NCI-H2196 treated with DMSO at 0.1 percent for 48 hours (cell line): ENCODE measurements at regions not wholly inside any gene's neighbourhood (a gene's known extent, or its start where the extent isn't known, plus 50 kb on each side); places are given as distances from the start of the nearest gene placed in this dataset.
A peak's percentile ranks its signal among the peaks of the same experiment; 100 is the strongest.

Source experiments
- DNase-seq: peaks from one replicate; lab custom pipeline; 2025; ENCODE audit not compliant: unreplicated experiment; lab: John Stamatoyannopoulos, UW

DNA sequence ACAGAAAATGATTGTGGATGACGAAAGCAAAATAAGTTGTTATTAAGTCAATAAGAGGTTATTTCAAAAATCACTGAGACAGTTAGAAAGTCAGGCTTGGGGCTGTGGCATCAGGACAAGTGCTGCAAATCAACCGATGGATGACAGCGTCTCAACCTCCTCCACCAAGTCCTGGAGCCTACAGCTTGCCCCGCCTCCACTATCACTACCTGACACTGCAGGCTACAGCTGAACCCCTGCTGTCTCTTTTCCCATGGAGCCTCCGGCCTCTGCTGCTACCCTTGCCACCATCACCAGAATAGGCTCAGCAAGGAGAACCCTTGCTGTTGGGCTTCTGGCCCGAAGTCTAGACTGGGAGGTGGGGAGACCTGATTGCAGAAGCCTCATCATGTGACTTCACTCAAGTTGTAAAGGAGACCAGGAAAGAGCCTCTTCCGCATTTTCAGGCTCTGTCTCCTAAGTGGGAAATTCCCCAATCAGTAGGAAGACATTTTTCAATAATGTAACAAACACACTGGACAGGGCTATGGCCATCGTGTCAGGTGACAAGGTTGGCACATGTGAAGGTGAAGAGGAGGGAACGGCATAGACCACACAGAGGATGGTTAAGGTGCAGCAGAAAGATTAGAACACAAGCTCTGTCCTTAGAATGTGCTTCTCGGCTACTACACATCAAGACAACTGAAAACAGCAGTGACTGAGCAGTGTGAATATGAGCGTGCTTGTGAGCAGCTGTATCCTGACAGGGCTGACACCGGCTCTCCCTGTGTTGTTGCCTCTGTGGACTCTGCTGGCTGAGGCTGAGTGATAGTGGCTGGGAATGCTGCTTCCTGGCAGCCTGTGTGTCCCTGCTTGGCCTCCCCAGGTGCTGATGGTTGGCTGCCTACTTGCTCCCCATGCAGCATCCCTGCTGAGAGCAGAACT, 660.7 kb downstream of the PTPRU start:
- DNase-seq, result no peak

DNA sequence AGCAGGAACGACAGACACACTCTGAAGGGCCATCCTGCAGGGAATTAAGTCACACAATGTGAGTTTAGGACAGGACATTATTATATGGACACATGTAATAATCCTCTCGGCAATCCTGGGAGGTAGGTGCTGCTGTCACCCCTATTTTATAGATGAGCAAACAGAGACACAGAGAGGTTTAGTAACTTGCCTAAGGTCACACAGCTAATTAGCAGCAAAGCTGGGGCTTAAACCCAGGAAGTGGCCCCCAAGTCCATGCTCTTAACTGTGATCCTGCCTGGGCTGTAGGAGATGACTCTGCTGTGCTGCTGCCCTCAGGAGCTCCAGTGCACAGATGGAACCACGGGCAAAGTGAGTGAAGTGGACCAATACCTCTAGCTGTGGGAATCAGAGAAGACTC, 660.0 kb downstream of the PTPRU start:
- DNase-seq, result no peak

DNA sequence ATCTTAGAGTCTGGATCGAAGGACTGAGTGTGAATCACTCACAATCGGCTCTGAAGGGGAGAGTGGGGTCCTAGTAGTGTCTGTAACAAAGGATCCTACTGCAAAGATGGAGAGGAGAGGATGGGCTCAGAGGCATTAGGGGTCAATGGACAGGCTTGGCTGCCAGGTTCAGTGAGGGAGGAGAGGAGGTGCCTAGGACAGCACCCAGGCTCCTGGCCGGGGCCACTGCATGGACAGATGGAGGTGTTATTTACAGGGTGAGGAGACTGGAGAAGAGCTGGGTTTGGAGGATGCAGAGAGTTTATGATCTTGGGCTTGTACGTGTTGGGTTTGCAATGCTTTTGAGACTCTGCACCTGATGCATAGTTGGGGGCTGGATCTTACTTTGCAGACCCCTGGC, 658.9 kb downstream of the PTPRU start:
- no peak for DNase-seq

DNA sequence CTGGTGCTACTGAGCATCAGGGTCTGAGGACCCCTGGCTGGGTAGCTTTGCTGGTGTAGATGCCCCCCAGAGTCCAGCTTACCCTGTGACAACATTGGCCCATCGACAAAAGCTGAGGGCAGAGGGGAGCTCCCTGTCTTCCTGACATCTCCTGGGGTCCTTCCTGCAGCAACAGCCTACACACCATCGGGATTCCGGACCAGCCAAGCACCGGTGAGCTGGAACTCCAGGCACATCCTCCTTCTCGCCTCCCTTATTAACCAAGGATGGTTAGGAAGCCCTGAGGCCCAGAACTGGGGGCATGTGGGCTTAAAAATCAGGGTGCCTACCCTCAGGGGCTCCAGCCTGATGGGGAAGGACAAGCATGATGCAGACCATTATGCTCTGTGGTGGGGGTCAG, 658.0 kb downstream of the PTPRU start:
- no peak for DNase-seq

DNA sequence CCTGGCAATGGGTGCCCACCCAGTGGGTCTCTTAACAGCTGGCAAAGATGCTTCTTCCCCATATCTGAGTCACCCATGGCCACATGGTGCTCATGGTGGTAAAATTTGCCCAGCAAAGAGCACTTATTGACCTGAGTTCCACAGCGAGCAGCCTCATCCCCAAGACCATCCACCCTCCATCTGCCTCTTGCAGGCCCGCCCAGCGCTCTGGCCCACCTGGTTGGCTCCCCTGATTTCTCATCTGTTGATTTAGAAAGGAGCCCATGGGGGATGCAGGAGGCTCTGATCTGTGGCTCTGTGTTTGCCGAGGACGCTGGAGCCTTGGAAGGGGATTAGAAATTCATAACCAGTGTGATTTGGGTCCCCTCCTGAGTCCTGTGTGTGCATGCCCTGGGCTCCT, 657.5 kb downstream of the PTPRU start:
- no peak for DNase-seq

DNA sequence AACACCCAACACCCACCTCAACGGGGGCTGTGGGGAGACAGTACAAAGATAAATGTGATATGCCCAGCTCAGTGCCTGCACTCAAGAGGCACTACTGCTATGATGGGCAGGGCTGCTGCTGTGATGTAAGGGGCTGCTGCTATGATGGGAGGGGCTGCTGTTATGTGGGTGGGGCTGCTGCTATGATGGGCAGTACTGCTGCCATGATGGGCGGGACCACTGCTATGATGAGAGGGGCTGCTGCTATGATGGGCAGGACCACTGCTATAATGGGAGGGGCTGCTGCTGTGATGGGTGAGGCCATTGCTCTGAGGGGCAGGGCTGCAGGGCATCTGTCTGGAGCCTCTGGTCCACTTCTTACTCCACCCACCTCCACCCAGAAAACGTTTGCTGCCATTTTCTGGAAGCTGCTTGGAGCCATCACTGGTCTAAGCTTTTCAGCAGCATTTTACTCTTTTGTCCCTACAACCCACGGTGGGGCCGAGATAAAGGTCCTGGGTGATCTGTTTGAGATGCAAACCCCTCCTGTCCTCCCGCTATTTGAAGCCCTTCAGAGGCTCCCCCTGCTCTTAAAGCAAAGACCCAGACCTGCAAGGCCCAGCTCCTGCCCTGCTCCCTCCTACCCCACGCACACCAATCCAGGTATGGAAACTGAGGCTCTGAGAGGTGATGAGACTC, 656.9 kb downstream of the PTPRU start:
- no peak for DNase-seq

- no peak for DNase-seq
Measured at GRCh38 chr1:29892247-29892646, 655.9 kb downstream of the PTPRU start.

GRCh38 chr1:29890201-29890959, 654.1 kb downstream of the PTPRU start:
- no peak for DNase-seq

- no peak for DNase-seq
Measured at GRCh38 chr1:29889776-29890175, 653.5 kb downstream of the PTPRU start.

- no peak for DNase-seq
Measured at GRCh38 chr1:29884740-29885139, 648.4 kb downstream of the PTPRU start.

GRCh38 chr1:29883986-29884385, 647.7 kb downstream of the PTPRU start:
- no peak for DNase-seq

DNA sequence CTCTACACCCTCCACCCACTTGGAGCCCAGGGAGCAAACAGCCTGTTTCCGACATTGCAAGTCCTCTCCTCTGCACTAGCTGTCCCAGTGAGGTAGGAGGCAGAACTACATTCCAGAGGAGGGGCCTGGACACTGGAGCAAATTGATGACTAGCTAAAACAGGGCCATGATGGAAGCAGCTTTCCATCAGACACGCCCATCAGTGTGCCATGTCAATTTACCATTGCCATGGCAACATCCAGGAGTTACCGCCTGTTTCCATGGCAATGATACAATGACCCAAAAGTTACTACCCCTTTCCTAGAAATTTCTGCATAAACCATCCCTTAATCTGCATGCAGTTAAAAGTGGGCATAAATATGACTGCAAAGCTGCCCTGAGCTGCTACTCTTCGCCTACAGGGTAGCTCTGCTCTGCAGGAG, 647.1 kb downstream of the PTPRU start:
- DNase-seq, result no peak

DNA sequence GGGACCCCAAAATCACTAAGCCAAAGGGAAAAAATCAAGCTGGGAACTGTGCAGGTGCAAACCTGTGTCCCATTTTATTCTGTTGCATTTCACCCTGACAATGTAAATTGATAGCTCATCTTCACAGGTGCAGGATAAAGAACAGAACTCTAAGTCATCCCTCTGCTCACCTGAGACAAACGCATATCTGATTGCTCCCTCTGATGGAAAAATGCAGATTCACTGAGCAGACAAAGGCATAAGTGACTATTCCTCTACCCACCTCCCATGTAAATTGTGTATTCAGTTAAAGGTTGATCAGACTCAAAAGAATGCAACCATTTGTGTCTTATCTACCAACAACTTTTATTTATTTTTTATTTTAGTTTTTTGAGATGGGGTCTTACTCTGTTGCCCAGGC, 644.2 kb downstream of the PTPRU start:
- DNase-seq, result no peak

DNA sequence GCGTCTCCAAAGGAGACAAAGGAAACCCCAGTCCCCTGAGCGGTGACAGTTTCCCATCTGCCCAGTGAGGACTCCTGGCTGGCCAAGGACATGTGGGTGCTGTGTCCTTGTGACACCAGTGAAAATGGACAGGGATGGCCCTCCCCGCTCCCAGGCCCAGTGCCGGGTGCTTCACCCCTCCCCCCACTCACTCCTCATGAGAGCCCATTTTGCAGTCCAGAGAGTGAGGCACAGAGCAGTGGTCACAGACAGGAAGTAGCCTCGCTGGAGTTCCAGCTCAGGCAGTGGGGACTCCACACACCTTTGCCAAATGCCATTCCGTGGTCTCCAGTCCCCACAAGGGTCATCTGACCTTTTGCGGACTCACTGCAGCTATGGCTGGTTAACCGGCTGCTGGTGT, 642.9 kb downstream of the PTPRU start:
- no peak for DNase-seq

GRCh38 chr1:29878501-29878900, 642.2 kb downstream of the PTPRU start:
- DNase-seq, result peak; percentile 48

DNA sequence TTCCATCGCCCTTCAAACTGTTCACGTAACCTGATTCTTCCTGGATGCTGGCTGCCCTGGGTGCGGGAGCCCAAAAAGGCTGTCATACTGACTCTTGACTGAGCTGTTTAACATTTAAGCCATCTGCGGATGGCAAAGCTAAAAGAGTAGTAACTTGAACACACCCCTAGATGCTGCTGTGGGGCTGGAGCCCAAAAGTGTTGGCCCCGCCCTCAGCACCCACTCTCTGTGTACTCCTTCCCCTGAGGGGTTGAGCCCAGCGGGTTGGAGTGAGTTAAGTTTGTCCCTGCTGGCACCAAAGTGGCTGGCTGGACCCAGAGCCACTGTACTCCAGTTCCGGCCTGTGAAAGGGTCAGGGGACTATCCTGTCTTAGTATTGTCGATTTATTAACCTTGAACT, 640.6 kb downstream of the PTPRU start:
- DNase-seq, result no peak

- DNase-seq, result no peak
Measured at GRCh38 chr1:29876441-29876840, 640.1 kb downstream of the PTPRU start.

GRCh38 chr1:29875557-29876028, 639.3 kb downstream of the PTPRU start:
- DNase-seq, result peak; percentile 73

GRCh38 chr1:29870621-29871020, 634.3 kb downstream of the PTPRU start:
- DNase-seq, result no peak

- no peak for DNase-seq
Measured at GRCh38 chr1:29869802-29870201, 633.5 kb downstream of the PTPRU start.

GRCh38 chr1:29868944-29869343, 632.6 kb downstream of the PTPRU start:
- no peak for DNase-seq

DNA sequence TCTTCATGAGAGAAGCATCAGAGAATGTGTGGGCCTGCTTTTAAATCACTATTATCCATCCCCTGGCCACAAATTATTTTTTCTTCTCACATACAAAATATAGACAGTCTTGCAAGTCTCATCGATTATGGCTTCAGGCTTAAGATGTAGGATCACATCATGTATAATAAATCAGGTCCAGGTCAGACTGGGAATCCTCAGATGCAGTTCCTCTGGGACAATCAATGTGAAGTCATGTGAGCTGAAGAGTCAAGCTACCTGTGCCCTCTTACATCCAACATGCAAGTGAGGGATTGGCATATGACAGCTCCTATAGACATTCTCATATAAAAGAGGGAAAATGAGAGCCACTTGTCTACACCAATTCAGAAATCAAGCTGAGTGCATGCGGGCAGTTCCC, 631.8 kb downstream of the PTPRU start:
- no peak for DNase-seq
